Activated CD8-positive, alpha-beta memory T cell treated with anti-CD3 and anti-CD28 coated beads, Interleukin-2, amount 10 ng/mL, durations not matched to agents 7 days and 5 days (primary cell): ENCODE measurements at regions not wholly inside any gene's neighbourhood (a gene's known extent, or its start where the extent isn't known, plus 50 kb on each side); places are given as distances from the start of the nearest gene placed in this dataset.

ENCODE experiments used
- ATAC-seq: fragments of 150-1000 bp; cut with Tn5 transposase; one replicate; pipeline ENCODE4 v1.10.0; 2021; ENCODE audit warnings: moderate library complexity
- CTCF ChIA-PET: fragments of 350-600 bp; sonication (Branson Sonifier 250); formaldehyde crosslinking; loops from one replicate; lab custom pipeline; 2021; ENCODE audit warnings: antibody characterized with exemption; lab: Charles Lee
- DNase-seq: peaks from one replicate; pipeline ENCODE4 v3.0.0-alpha.2; 2020
- H3K27ac Mint-ChIP-seq: one replicate; pipeline ENCODE4 v1.8.0; 2021; ENCODE audit warnings: mild to moderate bottlenecking, mixed read lengths
- H3K27me3 Mint-ChIP-seq: one replicate; pipeline ENCODE4 v1.8.0; 2021; ENCODE audit warnings: mixed read lengths
- H3K36me3 Mint-ChIP-seq: one replicate; pipeline ENCODE4 v1.8.0; 2021; ENCODE audit warnings: mild to moderate bottlenecking, mixed read lengths
- H3K4me1 Mint-ChIP-seq: one replicate; pipeline ENCODE4 v1.8.0; 2021; ENCODE audit warnings: mixed read lengths
- H3K4me3 Mint-ChIP-seq: one replicate; pipeline ENCODE4 v1.8.0; 2021; ENCODE audit warnings: mild to moderate bottlenecking, moderate library complexity, mixed read lengths
- H3K9me3 Mint-ChIP-seq: one replicate; pipeline ENCODE4 v1.8.0; 2022; ENCODE audit warnings: low read depth, mixed read lengths

DNA sequence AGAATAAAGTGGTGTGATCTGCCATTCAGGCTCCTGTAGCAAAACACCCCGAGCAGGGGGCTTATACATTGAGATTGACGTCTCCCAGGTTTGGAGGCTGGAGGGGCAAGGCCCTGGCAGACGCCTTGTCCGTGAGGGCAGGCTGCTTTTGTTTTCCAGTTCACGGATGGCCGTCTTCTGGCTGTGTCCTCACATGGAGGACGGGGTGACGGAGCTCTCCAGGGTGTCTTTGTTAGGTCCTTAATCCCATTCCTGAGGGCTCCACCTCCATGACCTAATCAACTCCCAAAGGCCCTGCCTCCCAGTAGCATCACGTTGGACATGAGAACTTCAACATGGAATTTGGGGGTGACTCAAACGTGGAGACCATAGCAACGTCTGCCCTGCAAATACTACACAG lies 147.7 kb downstream of the KIF26A start:
- DNase-seq (no peak), ATAC-seq (no peak)
- Mint-ChIP-seq H3K27ac (no peak overlapping the region), H3K36me3 (no peaks in the 10 kb centered on the region), H3K4me1 (no peaks in the 10 kb centered on the region), H3K27me3 (no peaks in the 10 kb centered on the region), H3K9me3 (peaks cover 12% of the 10 kb centered on the region), H3K4me3 (no peak overlapping the region)
- CTCF ChIA-PET = no interaction called here

DNA sequence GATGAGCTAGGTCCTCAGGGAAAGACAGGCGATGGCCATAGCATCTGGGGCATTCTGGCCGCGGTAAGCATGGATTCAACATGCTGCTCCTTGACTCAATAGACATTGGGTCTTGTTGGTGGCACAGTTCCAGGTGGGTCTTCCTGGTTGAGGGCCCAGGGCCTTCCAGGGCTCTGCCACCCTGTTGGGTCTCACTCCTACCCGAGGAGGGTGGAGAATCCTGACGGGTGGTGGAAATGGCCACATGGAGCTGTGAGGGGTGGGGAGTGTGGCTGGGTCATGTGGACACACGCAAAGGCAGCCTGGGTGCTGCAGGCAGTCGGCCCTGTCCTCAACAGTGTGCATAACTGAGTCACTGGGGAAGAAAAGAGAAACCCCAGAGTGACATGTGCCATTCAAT lies 148.1 kb downstream of the KIF26A start:
- no peaks in the 10 kb centered on the region for H3K36me3 Mint-ChIP-seq
- DNase-seq = no peak
- peaks cover 12% of the 10 kb centered on the region for H3K9me3 Mint-ChIP-seq
- no peaks in the 10 kb centered on the region for H3K4me1 Mint-ChIP-seq
- H3K27me3 Mint-ChIP-seq = no peaks in the 10 kb centered on the region
- H3K27ac Mint-ChIP-seq = no peak overlapping the region
- CTCF ChIA-PET = no interaction called here
- H3K4me3 Mint-ChIP-seq = no peak overlapping the region
- no peak for ATAC-seq

DNA sequence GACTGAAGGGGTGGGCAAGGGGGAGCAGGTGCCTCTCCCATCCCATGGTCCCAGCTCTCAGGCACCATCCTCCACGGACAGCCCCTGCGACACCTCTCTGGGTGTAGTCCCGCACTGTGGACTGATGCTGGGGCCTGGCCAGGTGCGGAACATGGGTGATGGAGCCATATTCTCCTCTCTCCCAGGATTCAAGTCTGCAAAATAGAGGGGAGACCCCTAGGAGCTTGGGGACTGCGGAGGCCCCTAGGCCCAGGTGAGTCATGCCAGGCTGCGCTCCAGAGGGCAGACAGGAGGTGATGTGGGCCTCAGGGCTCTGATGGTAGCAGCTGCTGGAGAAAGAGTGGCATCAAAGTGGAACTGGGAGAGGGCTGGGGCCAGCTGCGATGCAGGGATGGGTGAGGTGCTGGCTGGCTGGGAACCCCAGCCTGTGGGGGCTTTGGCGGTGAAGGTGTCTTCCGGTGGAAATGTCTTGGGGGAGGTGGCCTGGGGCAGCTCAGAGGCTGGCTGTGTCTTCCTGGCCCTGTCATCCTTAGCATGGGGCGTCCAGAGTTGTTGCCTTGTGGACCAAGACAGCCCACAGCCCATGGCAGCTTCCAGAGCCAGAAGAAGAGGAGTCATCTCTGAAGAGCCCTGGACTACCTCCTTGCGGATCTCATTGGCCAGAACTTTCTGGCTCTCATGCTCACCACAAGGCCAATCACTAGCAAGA lies 149.1 kb downstream of the KIF26A start:
- Mint-ChIP-seq H3K27me3 (no peaks in the 10 kb centered on the region), H3K9me3 (peaks cover 12% of the 10 kb centered on the region), H3K4me1 (no peaks in the 10 kb centered on the region), H3K4me3 (no peak overlapping the region), H3K27ac (no peak overlapping the region), H3K36me3 (no peaks in the 10 kb centered on the region)
- CTCF ChIA-PET = no interaction called here
- DNase-seq (no peak), ATAC-seq (no peak)

DNA sequence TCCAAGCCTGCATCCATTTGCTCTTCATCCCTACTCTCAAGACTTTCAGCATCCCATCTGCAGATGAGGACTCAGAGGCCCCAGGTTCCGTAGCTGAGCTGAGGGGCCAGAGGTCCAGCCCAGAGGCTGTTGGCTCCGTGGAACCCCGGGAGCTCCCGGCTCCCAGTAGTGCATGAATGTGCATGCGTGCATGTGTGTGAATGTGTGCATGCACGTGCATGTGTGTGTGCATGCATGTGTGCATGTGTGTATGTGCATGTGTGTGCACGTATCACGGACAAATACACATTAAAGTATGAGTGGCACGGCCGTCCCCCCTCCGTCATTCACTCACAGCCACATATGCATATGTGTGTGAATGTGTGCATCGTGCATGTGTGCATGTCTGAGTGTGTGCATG lies 149.9 kb downstream of the KIF26A start:
- H3K36me3 Mint-ChIP-seq = no peaks in the 10 kb centered on the region
- no peak overlapping the region for H3K27ac Mint-ChIP-seq
- DNase-seq (no peak), ATAC-seq (no peak)
- no peak overlapping the region for H3K4me3 Mint-ChIP-seq
- H3K4me1 Mint-ChIP-seq = no peaks in the 10 kb centered on the region
- no peaks in the 10 kb centered on the region for H3K27me3 Mint-ChIP-seq
- peaks cover 12% of the 10 kb centered on the region for H3K9me3 Mint-ChIP-seq
- CTCF ChIA-PET = no interaction called here

DNA sequence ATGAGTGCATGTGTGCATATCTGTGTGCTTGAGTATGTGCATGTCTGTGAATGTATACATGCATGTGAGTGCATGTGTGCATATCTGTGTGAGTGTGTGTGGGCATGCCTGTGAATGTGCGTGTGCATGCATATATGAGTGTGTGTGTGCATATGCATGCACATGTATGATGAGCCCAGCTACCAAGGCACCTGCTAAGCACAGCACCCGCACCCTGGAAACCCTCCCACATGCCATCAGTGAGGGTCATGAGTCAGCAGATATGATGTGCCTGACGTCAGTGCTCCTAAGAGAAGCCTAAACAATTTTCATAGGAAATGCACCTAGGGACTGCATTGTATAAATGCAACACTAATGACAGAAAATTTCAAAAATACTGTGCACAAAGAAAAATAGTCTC lies 151.1 kb downstream of the KIF26A start:
- H3K4me1 Mint-ChIP-seq = no peaks in the 10 kb centered on the region
- CTCF ChIA-PET = no interaction called here

DNA sequence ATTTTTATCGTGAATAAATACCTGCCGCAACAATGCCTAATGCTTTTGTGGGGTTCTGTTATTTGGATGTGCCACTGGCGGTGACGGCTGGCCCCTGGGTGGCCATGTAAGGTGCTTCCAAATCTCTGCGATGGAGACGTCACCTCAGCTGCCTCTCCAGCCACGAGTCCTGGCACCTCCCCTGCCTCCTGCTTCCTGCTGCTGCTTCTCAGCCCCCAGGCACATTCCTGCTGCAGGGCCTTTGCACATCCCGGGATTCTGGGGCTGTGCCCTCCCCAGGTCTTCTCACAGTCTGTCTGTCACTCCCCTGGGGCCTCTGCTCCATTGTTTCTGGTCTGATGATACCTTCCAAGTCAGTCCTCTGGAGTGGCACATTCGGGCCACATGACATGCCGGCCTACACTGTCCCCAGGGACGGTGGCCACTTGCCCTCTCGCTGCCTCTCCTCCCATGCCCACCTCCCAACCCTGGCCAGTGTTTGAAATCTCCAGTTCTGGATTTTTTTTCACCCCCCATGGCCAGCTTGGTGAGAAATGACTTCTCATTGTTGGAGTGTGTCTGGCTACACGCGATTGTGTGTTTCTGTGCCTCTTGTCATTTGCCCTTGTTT lies 151.8 kb downstream of the KIF26A start:
- no peak for DNase-seq
- Mint-ChIP-seq H3K36me3 (no peaks in the 10 kb centered on the region), H3K9me3 (peaks cover 12% of the 10 kb centered on the region), H3K27me3 (no peaks in the 10 kb centered on the region), H3K4me1 (no peaks in the 10 kb centered on the region), H3K27ac (no peak overlapping the region), H3K4me3 (no peak overlapping the region)
- ATAC-seq = no peak
- CTCF ChIA-PET = no interaction called here

More for the DNA sequence above, 151.1 kb downstream of the KIF26A start:
- no peak for DNase-seq
- no peaks in the 10 kb centered on the region for H3K36me3 Mint-ChIP-seq
- no peaks in the 10 kb centered on the region for H3K27me3 Mint-ChIP-seq
- no peak for ATAC-seq
- no peak overlapping the region for H3K4me3 Mint-ChIP-seq
- no peak overlapping the region for H3K27ac Mint-ChIP-seq
- peaks cover 12% of the 10 kb centered on the region for H3K9me3 Mint-ChIP-seq

DNA sequence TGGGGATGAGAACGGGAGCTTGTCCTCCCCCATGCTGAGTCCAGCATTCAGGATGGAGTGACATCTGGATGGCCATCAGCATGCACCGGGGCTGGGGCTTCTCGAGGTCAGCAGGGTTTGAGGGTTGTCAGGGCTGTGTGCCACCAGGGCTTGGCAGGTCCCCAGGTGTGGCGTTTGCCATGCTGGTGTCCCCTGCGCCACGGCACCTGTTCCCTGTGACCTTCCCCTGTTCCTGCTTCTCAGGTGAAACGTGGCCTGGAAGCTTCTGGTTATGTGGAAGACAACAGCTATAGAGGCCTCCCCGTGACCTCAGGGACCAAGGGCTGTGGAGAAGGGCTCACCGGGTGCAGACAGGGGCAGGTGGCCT lies 152.4 kb downstream of the KIF26A start:
- no peaks in the 10 kb centered on the region for H3K36me3 Mint-ChIP-seq
- H3K4me1 Mint-ChIP-seq = no peaks in the 10 kb centered on the region
- H3K9me3 Mint-ChIP-seq = peaks cover 12% of the 10 kb centered on the region
- DNase-seq = no peak
- no peak for ATAC-seq
- H3K4me3 Mint-ChIP-seq = no peak overlapping the region
- CTCF ChIA-PET = no interaction called here
- no peak overlapping the region for H3K27ac Mint-ChIP-seq
- H3K27me3 Mint-ChIP-seq = no peaks in the 10 kb centered on the region

DNA sequence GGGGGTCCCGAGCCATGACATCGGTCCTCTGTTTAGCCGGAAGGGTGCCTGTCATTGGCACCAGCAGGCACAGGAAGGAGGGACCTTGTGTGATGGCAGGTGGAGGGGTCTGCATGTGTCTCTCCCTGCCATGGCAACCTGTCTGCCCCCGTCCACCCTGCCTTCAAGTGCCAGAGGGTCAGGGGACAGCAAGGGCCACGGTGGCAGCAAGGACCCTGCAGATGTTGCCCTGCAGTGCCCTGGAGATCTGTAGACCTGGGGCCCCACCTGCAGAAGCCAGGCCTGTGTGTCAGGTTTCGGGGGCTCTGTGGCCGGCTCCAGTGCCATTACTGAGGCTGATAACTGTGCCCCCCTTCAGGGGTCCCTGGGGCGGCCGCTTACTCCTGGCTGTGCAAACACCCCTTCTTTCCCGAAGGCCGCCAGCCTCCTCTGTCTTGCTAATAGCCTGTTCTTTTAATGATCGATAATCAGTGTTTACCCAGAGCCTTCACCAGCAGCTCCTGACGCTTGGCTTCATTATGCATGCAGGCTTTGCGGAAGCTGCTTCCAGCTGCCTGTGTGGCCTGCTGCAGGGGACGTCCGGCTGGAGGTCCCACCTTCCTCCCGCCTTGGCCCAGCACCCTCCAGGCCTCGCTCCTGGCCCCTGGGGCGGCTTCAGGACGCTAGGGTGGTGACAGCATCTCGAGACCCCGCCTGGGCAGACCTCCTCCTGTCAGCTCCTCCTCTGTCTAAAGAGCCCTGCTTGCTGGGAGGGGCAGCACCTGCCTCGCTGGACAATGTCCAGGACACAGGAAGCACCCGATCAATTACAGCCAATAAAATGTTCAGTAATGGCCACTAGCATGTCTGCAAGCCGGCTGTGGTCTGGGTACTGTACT lies 153.0 kb downstream of the KIF26A start:
- Mint-ChIP-seq H3K4me3 (no peak overlapping the region), H3K36me3 (no peaks in the 10 kb centered on the region), H3K9me3 (peaks cover 12% of the 10 kb centered on the region), H3K4me1 (no peaks in the 10 kb centered on the region), H3K27me3 (no peaks in the 10 kb centered on the region), H3K27ac (no peak overlapping the region)
- no peak for ATAC-seq
- DNase-seq = no peak
- CTCF ChIA-PET = no interaction called here

DNA sequence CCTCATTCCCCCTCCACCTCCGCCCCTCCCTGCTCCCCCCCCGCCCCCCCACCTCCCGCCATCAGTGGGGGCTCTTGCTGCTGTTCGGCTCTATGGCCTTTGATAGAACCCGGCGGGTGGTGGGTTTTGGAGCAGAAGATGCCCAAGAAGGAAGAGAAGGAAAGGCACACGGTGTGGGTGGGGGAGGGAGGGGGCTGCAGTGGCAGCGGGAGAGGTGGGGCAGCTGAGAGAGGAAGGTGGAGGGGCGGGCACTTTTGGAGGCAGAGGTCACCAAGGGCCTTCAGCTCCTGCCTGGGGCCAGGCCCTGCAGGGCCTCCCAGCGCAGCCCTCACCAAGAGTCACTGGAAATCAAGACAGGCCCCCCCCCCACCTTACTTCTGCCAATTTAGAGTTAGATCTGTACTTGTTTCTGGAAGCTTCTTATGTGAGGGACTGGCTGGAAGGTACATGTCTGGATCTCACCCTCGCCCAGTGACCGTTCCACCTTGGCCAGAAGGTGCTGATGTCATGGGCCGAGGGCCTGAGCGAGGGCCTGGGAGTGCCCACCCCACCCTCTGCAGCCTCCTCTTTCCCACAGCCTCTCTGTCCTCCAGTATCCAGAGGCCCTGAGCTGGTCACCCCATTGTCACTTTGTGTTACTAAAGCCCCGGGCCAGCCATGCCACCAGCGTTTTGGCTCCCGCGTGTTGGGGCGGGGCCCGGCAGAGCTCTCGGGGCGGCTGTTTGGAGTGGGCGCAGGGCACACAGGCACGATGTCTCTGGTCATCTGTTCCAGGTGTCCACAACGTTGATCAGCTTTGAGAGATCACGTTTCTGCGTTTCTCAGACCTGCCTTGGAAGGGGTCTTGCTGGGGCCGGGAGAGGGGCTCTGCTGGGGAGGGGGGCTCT lies 153.9 kb downstream of the KIF26A start:
- no peak for DNase-seq
- Mint-ChIP-seq H3K27ac (no peak overlapping the region), H3K4me3 (no peak overlapping the region), H3K4me1 (no peaks in the 10 kb centered on the region), H3K27me3 (no peaks in the 10 kb centered on the region), H3K36me3 (no peaks in the 10 kb centered on the region), H3K9me3 (peaks cover 12% of the 10 kb centered on the region)
- CTCF ChIA-PET = no interaction called here
- ATAC-seq = no peak

DNA sequence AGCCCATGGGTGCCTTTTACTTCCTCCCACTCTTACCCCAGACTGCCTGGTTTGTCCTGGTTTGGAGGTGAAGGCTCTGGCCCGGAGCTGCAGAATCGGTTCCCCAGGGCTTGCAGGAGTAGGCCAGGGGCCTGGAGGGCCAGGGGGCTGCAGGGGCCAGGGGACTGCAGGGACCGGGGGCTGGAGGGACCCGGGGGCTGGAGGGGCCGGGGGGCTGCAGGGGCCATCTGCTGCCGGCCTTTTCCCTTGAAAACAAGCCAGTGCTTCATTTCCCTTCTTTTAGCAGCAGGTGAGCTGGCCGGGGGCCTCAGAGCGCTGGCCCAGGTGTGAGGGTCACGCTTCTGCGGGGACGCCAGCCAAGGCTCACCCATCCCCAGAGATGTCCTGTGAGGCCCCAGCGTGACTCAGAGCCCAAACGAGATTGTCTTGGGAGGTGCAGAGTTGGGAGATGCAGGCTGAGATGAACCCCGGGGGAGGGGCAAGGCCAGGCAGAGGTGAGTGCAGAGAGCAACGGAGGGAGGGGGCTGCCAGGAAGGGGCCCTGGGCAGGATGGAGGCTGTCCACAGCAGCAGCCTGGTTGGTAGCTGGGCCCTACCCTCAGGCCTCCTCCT lies 154.9 kb downstream of the KIF26A start:
- Mint-ChIP-seq H3K9me3 (peaks cover 12% of the 10 kb centered on the region), H3K4me3 (no peak overlapping the region), H3K36me3 (no peaks in the 10 kb centered on the region), H3K27ac (no peak overlapping the region), H3K4me1 (no peaks in the 10 kb centered on the region), H3K27me3 (no peaks in the 10 kb centered on the region)
- CTCF ChIA-PET = no interaction called here
- ATAC-seq (no peak), DNase-seq (no peak)

DNA sequence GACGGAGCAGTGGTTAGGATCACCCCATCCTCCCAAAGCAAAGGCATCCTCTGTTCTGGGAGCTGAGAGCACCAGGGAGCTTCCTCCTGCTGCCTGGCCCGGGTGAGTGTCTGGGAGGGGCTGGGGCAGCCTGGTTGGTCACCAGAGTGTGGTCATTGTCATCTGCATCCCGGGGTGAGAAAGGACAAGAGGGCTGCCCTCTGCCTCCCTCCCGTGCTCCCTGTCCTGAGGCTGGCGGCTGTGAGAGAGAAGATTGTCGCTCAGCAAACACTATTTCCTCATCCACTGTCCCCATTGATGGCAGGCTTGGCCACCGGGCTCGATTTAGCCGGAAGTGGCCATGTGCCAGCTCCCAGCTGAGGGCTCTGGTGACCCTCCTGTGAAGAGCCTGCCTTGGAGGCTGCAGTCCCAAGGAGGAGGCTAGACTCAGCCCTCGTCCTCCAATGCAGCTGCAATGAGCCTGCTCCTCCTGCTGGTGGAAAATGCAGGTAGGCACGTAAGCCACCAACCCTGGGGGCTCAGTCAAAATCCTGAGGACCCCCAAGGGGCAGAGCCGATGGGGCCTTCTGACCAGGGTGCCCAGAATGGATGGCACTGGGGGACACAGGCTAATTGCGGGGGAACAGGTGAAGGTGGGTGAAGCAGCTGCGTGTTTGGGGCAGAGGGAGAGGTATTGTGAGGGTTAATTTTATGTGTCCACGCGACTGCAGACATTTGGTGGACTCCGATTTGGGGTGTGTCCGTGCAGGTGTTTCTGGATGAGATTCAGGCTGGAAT lies 155.7 kb downstream of the KIF26A start:
- no peak overlapping the region for H3K4me3 Mint-ChIP-seq
- CTCF ChIA-PET = no interaction called here
- no peak overlapping the region for H3K27ac Mint-ChIP-seq
- H3K9me3 Mint-ChIP-seq = peaks cover 5% of the 10 kb centered on the region
- no peaks in the 10 kb centered on the region for H3K4me1 Mint-ChIP-seq
- no peak for DNase-seq
- H3K27me3 Mint-ChIP-seq = no peaks in the 10 kb centered on the region
- H3K36me3 Mint-ChIP-seq = no peaks in the 10 kb centered on the region
- no peak for ATAC-seq

DNA sequence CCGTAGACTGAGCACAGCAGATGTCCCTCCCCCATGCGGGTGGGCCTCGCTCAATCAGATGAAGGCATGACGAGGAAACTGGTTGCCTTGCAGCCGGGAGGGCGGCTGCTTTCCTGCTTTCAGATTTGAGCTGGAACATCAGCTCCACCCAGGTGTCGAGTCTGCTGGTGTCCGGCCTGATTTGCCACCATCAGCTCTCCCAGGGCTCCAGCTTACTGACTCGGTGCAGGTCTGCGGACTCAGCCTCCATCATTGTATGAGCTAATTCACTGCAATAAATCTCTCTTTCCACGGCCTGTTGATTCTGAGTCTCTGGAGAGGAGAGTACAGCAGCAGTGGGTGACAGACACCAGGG lies 156.2 kb downstream of the KIF26A start:
- CTCF ChIA-PET = no interaction called here
- H3K27ac Mint-ChIP-seq = no peak overlapping the region

More for the DNA sequence above, 156.2 kb downstream of the KIF26A start:
- Mint-ChIP-seq H3K4me3 (no peak overlapping the region), H3K27me3 (no peaks in the 10 kb centered on the region), H3K4me1 (no peaks in the 10 kb centered on the region), H3K9me3 (no peaks in the 10 kb centered on the region), H3K36me3 (no peaks in the 10 kb centered on the region)
- DNase-seq = no peak
- ATAC-seq = no peak
